GM12878 (cell line): ENCODE measurements at regions not wholly inside any gene's neighbourhood (a gene's known extent, or its start where the extent isn't known, plus 50 kb on each side); places are given as distances from the start of the nearest gene placed in this dataset.

ENCODE experiments used
- ATAC-seq: fragments of 200-7000 bp; cut with Tn5 transposase; 3 replicates; pipeline ENCODE4 v1.9.1; 2020; ENCODE audit warnings: mild to moderate bottlenecking, moderate library complexity
- BruUV-seq: library from RNA; stranded (reverse); fragments of 400-500 nt; replicated peaks from 2 replicates; lab custom pipeline; 2021; lab: Mats Ljungman, UMichigan
- CTCF ChIA-PET: fragments of 300-600 bp; sonication (Branson Sonifier 250); formaldehyde crosslinking; extraction: SDS; loops from one replicate; lab custom pipeline; 2021; ENCODE audit warnings: inconsistent platforms; lab: Yijun Ruan, JAX
- POLR2A ChIA-PET: fragments of 350-600 bp; formaldehyde crosslinking; extraction: SDS; loops from one replicate; lab custom pipeline; 2021; ENCODE audit warnings: inconsistent platforms; lab: Charles Lee
- RAD21 ChIA-PET: fragments of 300-600 bp; sonication (Branson Sonifier 250); formaldehyde crosslinking; loops from one replicate; lab custom pipeline; 2023; ENCODE audit warnings: antibody characterized with exemption; ENCODE audit not compliant: unreplicated experiment; lab: Charles Lee
- SMC1A ChIA-PET: fragments of 300-600 bp; sonication (Branson Sonifier 250); formaldehyde crosslinking; loops from one replicate; lab custom pipeline; 2023; ENCODE audit not compliant: unreplicated experiment, uncharacterized antibody; lab: Charles Lee
- DNase-seq: peaks from one replicate; pipeline ENCODE4 v3.0.0-alpha.2; 2011; ENCODE audit warnings: low read depth, low spot score
- FAIRE-seq: peaks from 3 replicates; lab custom pipeline; 2011; peaks lifted over from hg19 to GRCh38; lab: Jason Lieb, UNC
- H2AFZ ChIP-seq: 2 replicates; pipeline ENCODE4 v1.6.0; 2011; ENCODE audit warnings: low read depth, low read length, control low read depth; ENCODE audit not compliant: control insufficient read depth
- H3K27ac ChIP-seq: 2 replicates; pipeline ENCODE4 v1.5.1; 2011; ENCODE audit warnings: control low read depth; ENCODE audit not compliant: control insufficient read depth, insufficient read depth
- H3K27me3 ChIP-seq, 2 experiments: replicated peaks in 1 of 2; 2 replicates each; pipeline versions ENCODE4 v1.6.0 to v1.6.1; 2011; ENCODE audit warnings: low read length in 1 of 2; ENCODE audit not compliant: control insufficient read depth in 2 of 2, insufficient read depth in 2 of 2
- H3K36me3 ChIP-seq, 2 experiments: 2 replicates each; pipeline ENCODE4 v1.5.1; 2011; ENCODE audit warnings: low read length in 1 of 2; ENCODE audit not compliant: control insufficient read depth in 2 of 2, insufficient read depth in 2 of 2
- H3K4me1 ChIP-seq: 2 replicates; pipeline ENCODE4 v1.6.1; 2011; ENCODE audit warnings: mild to moderate bottlenecking, low read length, moderate library complexity, mixed read lengths; ENCODE audit not compliant: control insufficient read depth, insufficient read depth
- H3K4me2 ChIP-seq: 2 replicates; pipeline ENCODE4 v1.6.0; 2011; ENCODE audit warnings: control low read depth; ENCODE audit not compliant: control insufficient read depth, insufficient read depth
- H3K4me3 ChIP-seq: fragments of 200-600 bp; sonication (generic); 2 replicates; pipeline ENCODE4 v1.5.1; 2016
- H3K79me2 ChIP-seq: 2 replicates; pipeline ENCODE4 v1.6.0; 2011; ENCODE audit warnings: low read length; ENCODE audit not compliant: control insufficient read depth, insufficient read depth
- H3K9ac ChIP-seq: 2 replicates; pipeline ENCODE4 v1.8.0; 2011; ENCODE audit warnings: low read length, control low read depth, mixed read lengths; ENCODE audit not compliant: control insufficient read depth, insufficient read depth
- H3K9me3 ChIP-seq: replicated peaks from 3 replicates; pipeline ENCODE4 v1.5.1; 2011; ENCODE audit warnings: mild to moderate bottlenecking, low read length; ENCODE audit not compliant: control insufficient read depth, insufficient read depth
- H4K20me1 ChIP-seq: 2 replicates; pipeline ENCODE4 v1.6.0; 2011; ENCODE audit not compliant: control insufficient read depth, insufficient read depth
- ASH2L ChIP-seq: fragments of 300-600, 200-600 bp; sonication (generic); IDR thresholded peaks from 2 replicates; pipeline ENCODE4 v1.6.1; 2017; ENCODE audit warnings: low read depth, mild to moderate bottlenecking, borderline replicate concordance
- BMI1 ChIP-seq: fragments of 450-650 bp; IDR thresholded peaks from 2 replicates; pipeline ENCODE4 v1.6.1; 2016; ENCODE audit warnings: mild to moderate bottlenecking, moderate library complexity, borderline replicate concordance
- CBX3 ChIP-seq: fragments of 200-600 bp; sonication (generic); IDR thresholded peaks from 2 replicates; pipeline ENCODE4 v1.6.1; 2016; ENCODE audit warnings: low read depth, borderline replicate concordance
- E4F1 ChIP-seq: fragments of 450-650 bp; IDR thresholded peaks from 2 replicates; pipeline ENCODE4 v1.6.1; 2018; ENCODE audit warnings: borderline replicate concordance, mild to moderate bottlenecking; ENCODE audit not compliant: partially characterized antibody
- MEF2B ChIP-seq: fragments of 450-650 bp; IDR thresholded peaks from 2 replicates; pipeline ENCODE4 v1.6.1; 2018; ENCODE audit warnings: mild to moderate bottlenecking, moderate library complexity; ENCODE audit not compliant: partially characterized antibody, poor library complexity, severe bottlenecking
- MTA3 ChIP-seq: IDR thresholded peaks from 2 replicates; pipeline ENCODE4 v1.6.1; 2012; ENCODE audit warnings: low read length, inconsistent platforms, borderline replicate concordance
- PML ChIP-seq: IDR thresholded peaks from 2 replicates; pipeline ENCODE4 v1.6.1; 2012; ENCODE audit warnings: low read length, inconsistent platforms
- RAD21 ChIP-seq: IDR thresholded peaks from 2 replicates; pipeline ENCODE4 v1.6.1; 2011; ENCODE audit warnings: mild to moderate bottlenecking, low read depth, low read length, moderate library complexity; ENCODE audit not compliant: insufficient read depth
- REST ChIP-seq: IDR thresholded peaks from 2 replicates; pipeline ENCODE4 v1.6.1; 2012; ENCODE audit warnings: mild to moderate bottlenecking, low read depth, low read length
- SMARCA5 ChIP-seq: fragments of 450-650 bp; IDR thresholded peaks from 2 replicates; pipeline ENCODE4 v1.6.1; 2017; ENCODE audit warnings: mild to moderate bottlenecking
- SMC3 ChIP-seq: IDR thresholded peaks from 2 replicates; pipeline ENCODE4 v1.6.1; 2011; ENCODE audit warnings: low read length, improper control_type of control experiment, borderline replicate concordance
- YBX1 ChIP-seq: fragments of 450-650 bp; IDR thresholded peaks from 2 replicates; pipeline ENCODE4 v1.6.1; 2016; ENCODE audit warnings: antibody characterized with exemption
- ZNF384 ChIP-seq: IDR thresholded peaks from 2 replicates; pipeline ENCODE4 v1.6.1; 2012; ENCODE audit warnings: low read depth, mild to moderate bottlenecking, low read length, improper control_type of control experiment, borderline replicate concordance
- ZNF622 ChIP-seq: fragments of 450-650 bp; IDR thresholded peaks from 2 replicates; pipeline ENCODE4 v1.6.1; 2017; ENCODE audit warnings: mild to moderate bottlenecking, inconsistent platforms
- WGBS: methylation state at CpG from one replicate; pipeline ENCODE4 v1.1.6; 2016; ENCODE audit warnings: low lambda C conversion rate; ENCODE audit not compliant: insufficient replicate concordance, insufficient coverage; ENCODE audit errors: missing lambda C conversion rate; 5-methylcytosine and 5-hydroxymethylcytosine counted together
- in situ Hi-C: fragments of 300-500 bp; cut with MboI; formaldehyde crosslinking; loops from 9 replicates; pipeline ENCODE4 v1.14.3; 2018; ENCODE audit warnings: mixed read lengths
- intact Hi-C: fragments of 100-400 bp; cut with micrococcal nuclease; formaldehyde crosslinking; loops from one replicate; pipeline ENCODE4 v1.14.2; 2022; ENCODE audit not compliant: unreplicated experiment

GRCh38 chr10:90143937-90144336, 442.5 kb downstream of the KIF20B start (continued):
- TF ChIP-seq E4F1 (no peak), MTA3 (no peak)

GRCh38 chr10:90148116-90148855, 446.9 kb downstream of the KIF20B start:
- H3K36me3 ChIP-seq: no peaks in the 10 kb centered on the region
- no peaks in the 10 kb centered on the region; the same call in 2 of the 3 replicates for H3K9me3 ChIP-seq
- no peak overlapping the region for H3K9ac ChIP-seq
- ChIA-PET SMC1A (interaction anchor here (0.6 to 1.6 kb wide), 8 partner anchors 11 to 506 kb away, joined by 3 to 4 read pairs (median 3); no protein-coding TSS in a partner anchor), POLR2A (no interaction called here), CTCF (interaction anchor here (0.7 to 1.7 kb wide), 10 partner anchors 11 to 504 kb away, joined by 3 to 6 read pairs (median 4); no protein-coding TSS in a partner anchor), RAD21 (interaction anchor here (0.9 kb wide), 2 partner anchors 199 to 352 kb away, joined by 3 read pairs; no protein-coding TSS in a partner anchor)
- H3K4me1 ChIP-seq: no peaks in the 10 kb centered on the region
- H3K27me3 ChIP-seq: no peaks in the 10 kb centered on the region
- DNase-seq (no peak), ATAC-seq (peak; percentile 73), FAIRE-seq (peak; percentile 70)
- 22% methylated on average over 6 of the region's 6 CpGs for WGBS
- no peaks in the 10 kb centered on the region for H3K79me2 ChIP-seq
- H3K4me3 ChIP-seq: no peak overlapping the region
- BruUV-seq: no TSS peak
- no peaks in the 10 kb centered on the region for H4K20me1 ChIP-seq
- in situ Hi-C loops (no loop called here), intact Hi-C loops (loop anchor here (2.0 to 10.0 kb wide), 5 partner anchors 167 to 709 kb away; partner anchors contain the start of gene HTR7)
- no peak overlapping the region for H3K4me2 ChIP-seq
- no peak overlapping the region for H2AFZ ChIP-seq
- no peak overlapping the region for H3K27ac ChIP-seq
- TF ChIP-seq SMARCA5: no peak
- TF ChIP-seq REST: no peak
- peak; percentile 77 for TF ChIP-seq RAD21
- TF ChIP-seq MEF2B: no peak
- peak; percentile 44; the same call in 1 of the 2 replicates for TF ChIP-seq SMC3
- no peak for TF ChIP-seq ZNF622
- no peak for TF ChIP-seq PML
- no peak for TF ChIP-seq YBX1
- no peak for TF ChIP-seq ZNF384
- TF ChIP-seq BMI1: no peak
- no peak for TF ChIP-seq CBX3
- TF ChIP-seq ASH2L: no peak
